Breast epithelium (tissue), 3 donors: ENCODE measurements at regions not wholly inside any gene's neighbourhood (a gene's known extent, or its start where the extent isn't known, plus 50 kb on each side); places are given as distances from the start of the nearest gene placed in this dataset.

ENCODE experiments used
- CTCF ChIP-seq, 3 donors: fragments of 450-650 bp; IDR thresholded peaks; one replicate each; pipeline ENCODE4 v1.5.1; 2016 to 2017; ENCODE audit warnings: antibody characterized with exemption in 3 of 3, mild to moderate bottlenecking in 3 of 3, moderate library complexity in 3 of 3
- POLR2A ChIP-seq: fragments of 450-650 bp; IDR thresholded peaks from one replicate; pipeline ENCODE4 v1.6.1; 2016; ENCODE audit warnings: antibody characterized with exemption, mild to moderate bottlenecking, moderate library complexity
- POLR2AphosphoS5 ChIP-seq, 3 donors: sonication (generic); formaldehyde crosslinking; IDR thresholded peaks; one replicate each; pipeline ENCODE4 v1.6.1; 2017; ENCODE audit warnings: antibody characterized with exemption in 3 of 3

DNA sequence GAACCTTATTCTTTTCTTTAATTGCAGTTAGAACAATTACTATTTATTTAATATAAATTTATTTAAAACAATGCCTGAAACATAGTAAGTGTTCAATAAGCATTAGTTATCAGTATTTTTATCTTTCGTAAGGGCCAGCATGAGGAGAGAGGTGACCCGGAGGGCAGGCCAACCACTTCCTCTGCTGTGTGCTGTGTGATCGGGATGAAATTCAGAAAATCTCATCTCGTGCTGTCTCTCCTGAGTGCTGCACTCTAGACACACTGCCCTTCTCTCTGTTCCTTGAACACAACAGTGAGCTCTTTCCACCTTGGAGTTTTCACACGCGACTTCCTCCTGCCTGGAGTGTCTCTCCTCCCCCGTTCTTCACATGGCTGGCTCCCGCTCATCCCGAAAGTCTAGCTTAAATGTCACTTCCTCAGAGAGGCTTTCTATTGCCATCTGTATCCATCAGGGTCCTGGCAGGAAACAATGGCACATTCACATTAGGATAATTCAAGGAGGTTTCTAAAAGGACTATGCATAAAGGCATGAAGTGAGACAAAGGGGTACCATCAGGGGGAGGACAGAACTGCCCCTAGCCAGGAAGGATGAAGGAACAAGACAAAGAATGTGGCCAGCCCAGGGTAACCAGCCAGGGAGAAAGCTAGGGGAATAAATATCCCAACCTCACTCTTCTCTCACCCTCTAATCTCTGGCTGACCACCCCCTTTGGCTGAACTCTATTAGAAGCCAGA lies 142.6 kb upstream of the GJB5 start:
- TF ChIP-seq POLR2A (no peak), CTCF (IDR thresholded peaks at IDR 0.05) (no peak), POLR2AphosphoS5 (IDR thresholded peaks at IDR 0.05) (no peak)
